Activated T-helper 1 cell treated with anti-CD3 and anti-CD28 coated beads, Interleukin-12 subunit alpha, Interleukin-12 subunit beta, Interleukin-2, Interleukin-4 antibody, amounts not matched to agents 30 ng/mL and 10 ng/mL and 1 ng/mL, durations not matched to agents 14 hours and 24 hours and 36 hours (primary cell): ENCODE measurements at regions not wholly inside any gene's neighbourhood (a gene's known extent, or its start where the extent isn't known, plus 50 kb on each side); places are given as distances from the start of the nearest gene placed in this dataset.

Source experiments
- DNase-seq: peaks from one replicate; pipeline ENCODE4 v3.0.0; 2021; ENCODE audit warnings: low spot score
- H3K27ac Mint-ChIP-seq: one replicate; pipeline ENCODE4 v1.8.0; 2021; ENCODE audit warnings: mild to moderate bottlenecking, mixed read lengths
- H3K27me3 Mint-ChIP-seq: one replicate; pipeline ENCODE4 v1.8.0; 2022; ENCODE audit warnings: mild to moderate bottlenecking, moderate library complexity, mixed read lengths; ENCODE audit not compliant: insufficient read depth
- H3K36me3 Mint-ChIP-seq: one replicate; pipeline ENCODE4 v1.8.0; 2021; ENCODE audit warnings: low read depth, mixed read lengths
- H3K4me1 Mint-ChIP-seq: one replicate; pipeline ENCODE4 v1.8.0; 2021; ENCODE audit warnings: low read depth, mixed read lengths
- H3K4me3 Mint-ChIP-seq: one replicate; pipeline ENCODE4 v1.8.0; 2021; ENCODE audit warnings: mild to moderate bottlenecking, moderate library complexity, mixed read lengths
- H3K9me3 Mint-ChIP-seq: one replicate; pipeline ENCODE4 v1.8.0; 2021; ENCODE audit warnings: mixed read lengths
- intact Hi-C: fragments of 100-400 bp; cut with micrococcal nuclease; formaldehyde crosslinking; loops from one replicate; pipeline ENCODE4 v1.15.1; 2024

- H3K4me1 Mint-ChIP-seq = no peaks in the 10 kb centered on the region
- H3K36me3 Mint-ChIP-seq = no peaks in the 10 kb centered on the region
- DNase-seq = no peak
- H3K27me3 Mint-ChIP-seq = no peaks in the 10 kb centered on the region
- H3K27ac Mint-ChIP-seq = no peak overlapping the region
- intact Hi-C loops = no loop called here
- H3K9me3 Mint-ChIP-seq = no peaks in the 10 kb centered on the region
- no peak overlapping the region for H3K4me3 Mint-ChIP-seq
These were observed 410.7 kb upstream of the DSEL start for GRCh38 chr18:67926929-67927864.

- no peak overlapping the region for H3K27ac Mint-ChIP-seq
- no peaks in the 10 kb centered on the region for H3K9me3 Mint-ChIP-seq
- H3K4me1 Mint-ChIP-seq = no peaks in the 10 kb centered on the region
- no peaks in the 10 kb centered on the region for H3K36me3 Mint-ChIP-seq
- no peaks in the 10 kb centered on the region for H3K27me3 Mint-ChIP-seq
- DNase-seq = no peak
- intact Hi-C loops = no loop called here
- no peak overlapping the region for H3K4me3 Mint-ChIP-seq
These were observed 408.1 kb upstream of the DSEL start for GRCh38 chr18:67924656-67925055.

- Mint-ChIP-seq H3K27me3 (no peaks in the 10 kb centered on the region), H3K9me3 (no peaks in the 10 kb centered on the region), H3K4me3 (no peak overlapping the region), H3K4me1 (no peaks in the 10 kb centered on the region), H3K36me3 (no peaks in the 10 kb centered on the region), H3K27ac (no peak overlapping the region)
- no peak for DNase-seq
- intact Hi-C loops = no loop called here
These were observed 402.8 kb upstream of the DSEL start for GRCh38 chr18:67919316-67919715.

- H3K9me3 Mint-ChIP-seq = no peaks in the 10 kb centered on the region
- H3K27ac Mint-ChIP-seq = no peak overlapping the region
- no peak overlapping the region for H3K4me3 Mint-ChIP-seq
- no peaks in the 10 kb centered on the region for H3K4me1 Mint-ChIP-seq
- intact Hi-C loops = no loop called here
- no peaks in the 10 kb centered on the region for H3K27me3 Mint-ChIP-seq
- no peak for DNase-seq
- no peaks in the 10 kb centered on the region for H3K36me3 Mint-ChIP-seq
These were observed 399.6 kb upstream of the DSEL start for GRCh38 chr18:67916097-67916496.

- no peaks in the 10 kb centered on the region for H3K36me3 Mint-ChIP-seq
- no peaks in the 10 kb centered on the region for H3K9me3 Mint-ChIP-seq
- H3K4me1 Mint-ChIP-seq = no peaks in the 10 kb centered on the region
These were observed 396.5 kb upstream of the DSEL start for GRCh38 chr18:67913040-67913439.

GRCh38 chr18:67901573-67901972 lies 385.1 kb upstream of the DSEL start:
- no peaks in the 10 kb centered on the region for H3K27me3 Mint-ChIP-seq
- DNase-seq = no peak
- intact Hi-C loops = no loop called here
- no peak overlapping the region for H3K4me3 Mint-ChIP-seq
- no peaks in the 10 kb centered on the region for H3K9me3 Mint-ChIP-seq
- H3K27ac Mint-ChIP-seq = no peak overlapping the region
- H3K4me1 Mint-ChIP-seq = no peaks in the 10 kb centered on the region
- no peaks in the 10 kb centered on the region for H3K36me3 Mint-ChIP-seq

More at GRCh38 chr18:67913040-67913439, 396.5 kb upstream of the DSEL start:
- Mint-ChIP-seq H3K4me3 (no peak overlapping the region), H3K27ac (no peak overlapping the region), H3K27me3 (no peaks in the 10 kb centered on the region)
- intact Hi-C loops = no loop called here
- DNase-seq = no peak

- DNase-seq = no peak
- no peak overlapping the region for H3K27ac Mint-ChIP-seq
- intact Hi-C loops = no loop called here
- no peaks in the 10 kb centered on the region for H3K4me1 Mint-ChIP-seq
- no peaks in the 10 kb centered on the region for H3K9me3 Mint-ChIP-seq
- H3K27me3 Mint-ChIP-seq = no peaks in the 10 kb centered on the region
- no peak overlapping the region for H3K4me3 Mint-ChIP-seq
- no peaks in the 10 kb centered on the region for H3K36me3 Mint-ChIP-seq
These were observed 379.9 kb upstream of the DSEL start for GRCh38 chr18:67896451-67896850.

- H3K27ac Mint-ChIP-seq = no peak overlapping the region
- DNase-seq = no peak
- H3K9me3 Mint-ChIP-seq = no peaks in the 10 kb centered on the region
- H3K4me1 Mint-ChIP-seq = no peaks in the 10 kb centered on the region
- H3K27me3 Mint-ChIP-seq = no peaks in the 10 kb centered on the region
- no peaks in the 10 kb centered on the region for H3K36me3 Mint-ChIP-seq
- H3K4me3 Mint-ChIP-seq = no peak overlapping the region
- intact Hi-C loops = no loop called here
These were observed 377.4 kb upstream of the DSEL start for GRCh38 chr18:67893916-67894315.

- intact Hi-C loops = no loop called here
- Mint-ChIP-seq H3K4me3 (no peak overlapping the region), H3K4me1 (no peaks in the 10 kb centered on the region), H3K27me3 (no peaks in the 10 kb centered on the region), H3K27ac (no peak overlapping the region), H3K36me3 (no peaks in the 10 kb centered on the region), H3K9me3 (no peaks in the 10 kb centered on the region)
- DNase-seq = no peak
These were observed 360.4 kb upstream of the DSEL start for GRCh38 chr18:67876871-67877270.

- Mint-ChIP-seq H3K27ac (no peak overlapping the region), H3K4me1 (no peaks in the 10 kb centered on the region), H3K9me3 (no peaks in the 10 kb centered on the region), H3K36me3 (no peaks in the 10 kb centered on the region), H3K4me3 (no peak overlapping the region), H3K27me3 (no peaks in the 10 kb centered on the region)
- intact Hi-C loops = no loop called here
- DNase-seq = no peak
These were observed 359.4 kb upstream of the DSEL start for GRCh38 chr18:67875944-67876343.

- H3K36me3 Mint-ChIP-seq = no peaks in the 10 kb centered on the region
- no peaks in the 10 kb centered on the region for H3K9me3 Mint-ChIP-seq
- no peak for DNase-seq
- no peaks in the 10 kb centered on the region for H3K4me1 Mint-ChIP-seq
- no peaks in the 10 kb centered on the region for H3K27me3 Mint-ChIP-seq
- H3K4me3 Mint-ChIP-seq = no peak overlapping the region
- H3K27ac Mint-ChIP-seq = no peak overlapping the region
- intact Hi-C loops = no loop called here
These were observed 358.5 kb upstream of the DSEL start for GRCh38 chr18:67875060-67875459.

- Mint-ChIP-seq H3K27ac (no peak overlapping the region), H3K4me3 (no peak overlapping the region), H3K36me3 (no peaks in the 10 kb centered on the region), H3K27me3 (no peaks in the 10 kb centered on the region), H3K4me1 (no peaks in the 10 kb centered on the region), H3K9me3 (peaks cover 3% of the 10 kb centered on the region)
- intact Hi-C loops = no loop called here
- no peak for DNase-seq
These were observed 348.9 kb upstream of the DSEL start for GRCh38 chr18:67865400-67865799.

GRCh38 chr18:67864677-67865340 lies 348.3 kb upstream of the DSEL start:
- Mint-ChIP-seq H3K27me3 (no peaks in the 10 kb centered on the region), H3K4me3 (no peak overlapping the region), H3K27ac (no peak overlapping the region), H3K9me3 (peaks cover 3% of the 10 kb centered on the region), H3K4me1 (no peaks in the 10 kb centered on the region), H3K36me3 (no peaks in the 10 kb centered on the region)
- intact Hi-C loops = no loop called here
- no peak for DNase-seq
